SU-DHL-6 (cell line): ENCODE measurements at regions not wholly inside any gene's neighbourhood (a gene's known extent, or its start where the extent isn't known, plus 50 kb on each side); places are given as distances from the start of the nearest gene placed in this dataset.

ENCODE experiments used
- H2AFZ ChIP-seq: fragments of 200-600 bp; sonication (generic); 2 replicates; pipeline ENCODE4 v1.6.1; 2014; ENCODE audit warnings: low read depth, mild to moderate bottlenecking, moderate library complexity, mixed read lengths, antibody characterized with exemption, low read length; ENCODE audit not compliant: severe bottlenecking
- H3F3A ChIP-seq: fragments of 200-600 bp; shearing (Covaris generic); 2 replicates; pipeline ENCODE4 v1.6.0; 2016; ENCODE audit warnings: antibody characterized with exemption, mild to moderate bottlenecking; ENCODE audit not compliant: insufficient read depth
- H3K27ac ChIP-seq: fragments of 200-600 bp; sonication (generic); 2 replicates; pipeline ENCODE4 v1.5.1; 2016; ENCODE audit warnings: low read depth, mild to moderate bottlenecking, low read length, moderate library complexity, mixed read lengths
- H3K27me3 ChIP-seq: fragments of 200-600 bp; sonication (generic), shearing (Covaris generic); 2 replicates; pipeline ENCODE4 v1.6.0; 2014; ENCODE audit warnings: mild to moderate bottlenecking, low read length
- H3K36me3 ChIP-seq: fragments of 200-600 bp; sonication (generic); 2 replicates; pipeline ENCODE4 v1.6.1; 2014; ENCODE audit warnings: mild to moderate bottlenecking, low read length, mixed read lengths
- H3K4me2 ChIP-seq: fragments of 300-600, 200-600 bp; shearing (Covaris generic), sonication (generic); 2 replicates; pipeline ENCODE4 v1.6.0; 2014; ENCODE audit warnings: low read length, low read depth, mild to moderate bottlenecking; ENCODE audit not compliant: poor library complexity, severe bottlenecking
- H3K4me3 ChIP-seq: fragments of 200-600 bp; sonication (generic); 2 replicates; pipeline ENCODE4 v1.5.1; 2014; ENCODE audit warnings: antibody characterized with exemption, low read length, mild to moderate bottlenecking, mixed read lengths; ENCODE audit not compliant: insufficient read depth, poor library complexity, severe bottlenecking
- H3K79me2 ChIP-seq: fragments of 200-600 bp; sonication (generic); 2 replicates; pipeline ENCODE4 v1.6.1; 2014; ENCODE audit warnings: mild to moderate bottlenecking, low read length, moderate library complexity; ENCODE audit not compliant: insufficient read depth
- H3K9ac ChIP-seq: fragments of 200-600 bp; sonication (generic); 2 replicates; pipeline ENCODE4 v1.7.0; 2014; ENCODE audit warnings: mild to moderate bottlenecking, low read length
- H3K9me2 ChIP-seq: fragments of 200-600 bp; sonication (generic); replicated peaks from 2 replicates; pipeline ENCODE4 v1.6.1; 2014; ENCODE audit warnings: low read length; ENCODE audit not compliant: insufficient read depth
- H3K9me3 ChIP-seq: fragments of 200-600 bp; sonication (generic); 2 replicates; pipeline ENCODE4 v1.6.1; 2014; ENCODE audit warnings: low read length, mixed read lengths; ENCODE audit not compliant: insufficient read depth
- H4K20me1 ChIP-seq: fragments of 200-600 bp; sonication (generic); 2 replicates; pipeline ENCODE4 v1.6.1; 2014; ENCODE audit warnings: low read depth, mild to moderate bottlenecking, antibody characterized with exemption, low read length, moderate library complexity, mixed read lengths
- EZH2phosphoT487 ChIP-seq: fragments of 200-600 bp; sonication (generic), shearing (Covaris generic); conservative IDR thresholded peaks from 2 replicates; pipeline ENCODE4 v1.6.1; 2018; ENCODE audit warnings: mild to moderate bottlenecking, antibody characterized with exemption, low read length, moderate library complexity, mixed read lengths
- TF ChIP-seq, protein P1 (sequence below): fragments of 200-600 bp; sonication (generic); IDR thresholded peaks from one replicate; pipeline ENCODE4 v1.5.1; 2017; ENCODE audit warnings: antibody characterized with exemption, mild to moderate bottlenecking, low read length, moderate library complexity; ENCODE audit not compliant: insufficient read depth, poor library complexity, severe bottlenecking

DNA sequence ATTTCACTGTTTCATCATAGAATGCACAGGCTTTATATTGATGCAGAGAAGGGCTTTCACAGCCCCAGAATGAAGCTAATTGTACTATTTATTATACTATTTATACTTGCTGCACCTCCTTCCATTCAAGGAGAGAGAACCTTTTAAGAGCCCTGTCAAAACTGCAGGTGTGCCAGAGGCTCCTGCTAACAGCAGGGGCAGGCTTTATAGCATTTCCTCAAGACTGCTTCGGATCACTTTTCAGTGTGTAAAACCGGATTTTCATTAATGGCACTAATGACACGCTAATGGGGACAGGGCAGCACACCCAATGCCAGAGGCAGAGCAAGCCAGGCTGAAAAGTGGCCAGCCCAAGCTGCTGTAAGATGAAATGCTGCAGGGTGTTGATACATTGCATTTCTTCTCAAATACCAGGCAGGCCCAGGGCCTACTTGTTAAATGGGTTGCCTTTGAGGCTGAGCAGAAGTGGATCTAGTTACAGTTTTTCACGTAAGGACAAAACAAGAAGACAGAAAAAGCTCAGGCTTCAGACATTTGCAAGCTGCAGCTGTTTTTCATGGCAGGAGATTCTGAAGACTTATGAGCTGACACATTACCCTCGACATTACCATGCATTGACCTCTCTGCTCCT, 487.7 kb upstream of the BTBD3 start:
- H2AFZ ChIP-seq, result no peak overlapping the region
- no peak overlapping the region for H3K9ac ChIP-seq
- TF ChIP-seq, protein P1, sequence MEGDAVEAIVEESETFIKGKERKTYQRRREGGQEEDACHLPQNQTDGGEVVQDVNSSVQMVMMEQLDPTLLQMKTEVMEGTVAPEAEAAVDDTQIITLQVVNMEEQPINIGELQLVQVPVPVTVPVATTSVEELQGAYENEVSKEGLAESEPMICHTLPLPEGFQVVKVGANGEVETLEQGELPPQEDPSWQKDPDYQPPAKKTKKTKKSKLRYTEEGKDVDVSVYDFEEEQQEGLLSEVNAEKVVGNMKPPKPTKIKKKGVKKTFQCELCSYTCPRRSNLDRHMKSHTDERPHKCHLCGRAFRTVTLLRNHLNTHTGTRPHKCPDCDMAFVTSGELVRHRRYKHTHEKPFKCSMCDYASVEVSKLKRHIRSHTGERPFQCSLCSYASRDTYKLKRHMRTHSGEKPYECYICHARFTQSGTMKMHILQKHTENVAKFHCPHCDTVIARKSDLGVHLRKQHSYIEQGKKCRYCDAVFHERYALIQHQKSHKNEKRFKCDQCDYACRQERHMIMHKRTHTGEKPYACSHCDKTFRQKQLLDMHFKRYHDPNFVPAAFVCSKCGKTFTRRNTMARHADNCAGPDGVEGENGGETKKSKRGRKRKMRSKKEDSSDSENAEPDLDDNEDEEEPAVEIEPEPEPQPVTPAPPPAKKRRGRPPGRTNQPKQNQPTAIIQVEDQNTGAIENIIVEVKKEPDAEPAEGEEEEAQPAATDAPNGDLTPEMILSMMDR, result no peak
- no peak for TF ChIP-seq EZH2phosphoT487
- no peaks in the 10 kb centered on the region for H3F3A ChIP-seq
- H3K4me2 ChIP-seq, result no peak overlapping the region
- H3K27me3 ChIP-seq, result no peaks in the 10 kb centered on the region
- no peaks in the 10 kb centered on the region for H3K36me3 ChIP-seq
- H4K20me1 ChIP-seq, result no peaks in the 10 kb centered on the region
- no peaks in the 10 kb centered on the region for H3K9me2 ChIP-seq
- H3K9me3 ChIP-seq, result no peaks in the 10 kb centered on the region
- H3K4me3 ChIP-seq, result no peak overlapping the region
- no peak overlapping the region for H3K27ac ChIP-seq
- no peaks in the 10 kb centered on the region for H3K79me2 ChIP-seq

DNA sequence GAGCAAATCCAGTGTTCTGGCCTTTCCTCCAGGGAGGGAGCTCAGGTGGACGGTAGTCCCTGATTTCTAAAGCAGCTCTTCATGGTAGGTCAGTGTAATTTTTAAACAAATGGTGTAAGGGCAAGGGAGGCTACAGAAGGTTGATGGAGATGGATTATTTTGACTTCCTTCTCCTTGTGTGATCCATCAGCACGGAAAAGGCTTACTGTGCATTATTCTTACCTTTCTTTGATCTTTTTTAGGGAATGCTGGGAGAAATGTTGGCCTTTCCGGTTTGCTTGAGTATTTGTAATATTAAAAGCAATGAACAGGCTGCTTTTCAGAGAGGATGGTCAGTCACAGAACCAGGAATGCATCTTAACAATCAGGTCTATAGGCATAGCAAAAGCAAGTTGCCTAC, 487.0 kb upstream of the BTBD3 start:
- Histone ChIP-seq H4K20me1 (no peaks in the 10 kb centered on the region), H2AFZ (no peak overlapping the region), H3K4me2 (no peak overlapping the region), H3K9me2 (no peaks in the 10 kb centered on the region), H3F3A (no peaks in the 10 kb centered on the region), H3K9me3 (0 out of 2 replicates have a peak, but pooled peaks cover 1% of the 10 kb centered on the region), H3K36me3 (no peaks in the 10 kb centered on the region), H3K79me2 (no peaks in the 10 kb centered on the region), H3K9ac (no peak overlapping the region), H3K27me3 (no peaks in the 10 kb centered on the region), H3K27ac (no peak overlapping the region), H3K4me3 (no peak overlapping the region)
- TF ChIP-seq EZH2phosphoT487, result no peak
- TF ChIP-seq, protein P1, result no peak

DNA sequence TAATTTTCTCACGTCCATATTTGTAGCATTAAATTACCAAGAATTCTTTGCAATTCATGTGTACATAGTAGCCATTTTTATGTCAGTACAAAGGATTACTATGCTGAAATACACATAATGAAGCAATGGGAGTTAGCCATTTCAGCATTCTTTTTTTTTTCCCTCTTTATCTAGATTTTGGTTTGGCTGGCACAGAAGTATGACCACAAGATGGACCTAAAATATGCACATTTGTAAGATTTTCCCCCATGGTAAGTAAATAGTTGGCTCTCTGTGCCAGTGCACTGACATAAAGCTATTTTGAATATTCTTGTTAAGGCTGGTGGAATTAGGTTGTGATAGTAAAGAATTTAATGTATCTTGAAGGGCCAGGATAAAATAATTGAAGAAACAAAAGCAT, 486.1 kb upstream of the BTBD3 start:
- H3K9me2 ChIP-seq, result no peaks in the 10 kb centered on the region
- H3K36me3 ChIP-seq, result no peaks in the 10 kb centered on the region
- H3K27ac ChIP-seq, result no peak overlapping the region
- H3K4me2 ChIP-seq, result no peak overlapping the region
- H3K9ac ChIP-seq, result no peak overlapping the region
- no peaks in the 10 kb centered on the region for H3F3A ChIP-seq
- no peak overlapping the region for H2AFZ ChIP-seq
- H3K79me2 ChIP-seq, result no peaks in the 10 kb centered on the region
- no peak overlapping the region for H3K4me3 ChIP-seq
- H3K27me3 ChIP-seq, result no peaks in the 10 kb centered on the region
- no peaks in the 10 kb centered on the region for H4K20me1 ChIP-seq
- TF ChIP-seq, protein P1, result no peak
- no peak for TF ChIP-seq EZH2phosphoT487
- 0 out of 2 replicates have a peak, but pooled peaks cover 4% of the 10 kb centered on the region for H3K9me3 ChIP-seq
